ENCODE measurements at regions not wholly inside any gene's neighbourhood (a gene's known extent, or its start where the extent isn't known, plus 50 kb on each side); places are given as distances from the start of the nearest gene placed in this dataset.

DNA sequence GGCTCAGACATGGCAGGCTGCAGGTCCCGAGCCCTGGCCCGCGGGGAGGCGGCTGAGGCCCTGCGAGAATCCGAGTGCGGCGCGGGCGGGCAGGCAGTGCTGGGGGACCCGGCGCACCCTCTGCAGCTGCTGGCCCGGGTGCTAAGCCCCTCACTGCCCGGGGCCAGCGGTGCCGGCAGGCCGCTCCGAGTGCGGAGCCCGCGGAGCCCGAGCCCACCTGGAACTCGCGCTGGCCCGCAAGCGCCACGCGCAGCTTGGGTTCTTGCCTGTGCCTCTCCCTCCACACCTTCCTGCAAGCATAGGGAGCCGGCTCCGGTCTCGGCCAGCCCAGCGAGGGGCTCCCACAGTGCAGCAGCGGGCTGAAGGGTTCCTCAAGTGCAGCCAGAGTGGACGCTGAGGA is 97.5 kb downstream of the QDPR start:
- Histone ChIP-seq H3K9me3 (peaks cover 0 to 18% (median 8%) of the 10 kb centered on the region in 4 donors), H3K36me3 (no peaks in the 10 kb centered on the region), H3K4me1 (no peaks in the 10 kb centered on the region), H3K27ac (no peak overlapping the region), H3K27me3 (no peaks in the 10 kb centered on the region), H3K4me3 (no peak overlapping the region)
- TF ChIP-seq POLR2AphosphoS5 (IDR thresholded peaks at IDR 0.05) (no peak), EP300 (IDR thresholded peaks at IDR 0.05) (no peak)
- TF ChIP-seq, protein P1, sequence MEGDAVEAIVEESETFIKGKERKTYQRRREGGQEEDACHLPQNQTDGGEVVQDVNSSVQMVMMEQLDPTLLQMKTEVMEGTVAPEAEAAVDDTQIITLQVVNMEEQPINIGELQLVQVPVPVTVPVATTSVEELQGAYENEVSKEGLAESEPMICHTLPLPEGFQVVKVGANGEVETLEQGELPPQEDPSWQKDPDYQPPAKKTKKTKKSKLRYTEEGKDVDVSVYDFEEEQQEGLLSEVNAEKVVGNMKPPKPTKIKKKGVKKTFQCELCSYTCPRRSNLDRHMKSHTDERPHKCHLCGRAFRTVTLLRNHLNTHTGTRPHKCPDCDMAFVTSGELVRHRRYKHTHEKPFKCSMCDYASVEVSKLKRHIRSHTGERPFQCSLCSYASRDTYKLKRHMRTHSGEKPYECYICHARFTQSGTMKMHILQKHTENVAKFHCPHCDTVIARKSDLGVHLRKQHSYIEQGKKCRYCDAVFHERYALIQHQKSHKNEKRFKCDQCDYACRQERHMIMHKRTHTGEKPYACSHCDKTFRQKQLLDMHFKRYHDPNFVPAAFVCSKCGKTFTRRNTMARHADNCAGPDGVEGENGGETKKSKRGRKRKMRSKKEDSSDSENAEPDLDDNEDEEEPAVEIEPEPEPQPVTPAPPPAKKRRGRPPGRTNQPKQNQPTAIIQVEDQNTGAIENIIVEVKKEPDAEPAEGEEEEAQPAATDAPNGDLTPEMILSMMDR (IDR thresholded peaks at IDR 0.05) = no peak
- intact Hi-C loops (cut with DNase I; ENCODE audit: low total_unique reads) = no loop called here
- no peak for DNase-seq
- WGBS, 5 donors = 87 to 98% (median 94%) methylated on average over 10 to 34 of the region's 34 CpGs

DNA sequence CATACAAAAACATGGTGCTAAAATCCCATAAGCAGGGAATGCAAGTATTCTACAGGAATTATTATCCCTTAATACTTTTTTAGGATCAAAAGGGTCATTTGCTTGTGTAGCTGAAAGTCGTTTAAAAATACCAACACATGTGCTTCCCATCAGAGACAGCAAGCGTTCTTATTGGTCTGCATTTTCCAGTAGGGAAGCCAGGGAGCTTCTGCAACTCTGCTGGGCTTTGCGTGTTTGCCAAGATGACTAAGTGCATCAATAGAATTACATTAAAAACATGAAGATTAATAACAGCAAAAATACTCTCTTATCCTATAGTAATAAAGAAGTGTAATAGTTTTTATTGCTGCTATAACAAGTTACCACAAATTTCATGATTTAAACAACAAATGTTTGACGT is 111.2 kb downstream of the QDPR start:
- Histone ChIP-seq H3K27ac (no peak overlapping the region), H3K27me3 (no peaks in the 10 kb centered on the region), H3K4me3 (no peak overlapping the region), H3K4me1 (no peaks in the 10 kb centered on the region), H3K9me3 (no peaks in the 10 kb centered on the region), H3K36me3 (no peaks in the 10 kb centered on the region)
- 68 to 84% (median 74%) methylated on average over 4 of the region's 4 CpGs for WGBS, 5 donors
- intact Hi-C loops (cut with DNase I; ENCODE audit: low total_unique reads) = no loop called here
- peak in 1 of 2 donors; percentile 32 for DNase-seq
- TF ChIP-seq POLR2AphosphoS5 (IDR thresholded peaks at IDR 0.05) (no peak), POLR2A (IDR thresholded peaks at IDR 0.05) (no peak), EP300 (IDR thresholded peaks at IDR 0.05) (no peak)
- TF ChIP-seq, protein P1 (IDR thresholded peaks at IDR 0.05) = no peak

DNA sequence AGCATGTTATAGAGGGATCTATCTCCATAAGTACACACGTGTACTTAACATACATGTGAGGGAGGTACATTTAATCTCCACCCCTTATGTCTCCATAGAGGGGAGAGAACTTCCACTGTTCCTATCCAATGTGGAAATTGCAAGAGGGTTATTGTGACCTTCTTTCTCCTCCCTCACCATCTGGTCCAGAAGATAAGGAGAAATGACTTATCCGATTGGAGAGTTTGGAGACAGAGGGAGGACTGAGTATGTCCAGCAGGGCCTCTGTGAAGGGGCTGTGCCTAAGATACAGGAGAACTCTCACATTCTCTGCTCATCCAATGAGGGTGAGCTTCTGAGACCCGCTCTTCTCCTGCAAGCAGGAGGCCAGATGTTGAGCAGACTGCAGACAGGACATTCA is 113.1 kb downstream of the QDPR start:
- Histone ChIP-seq H3K4me3 (no peak overlapping the region), H3K27ac (no peak overlapping the region), H3K9me3 (no peaks in the 10 kb centered on the region), H3K27me3 (no peaks in the 10 kb centered on the region), H3K36me3 (no peaks in the 10 kb centered on the region), H3K4me1 (no peaks in the 10 kb centered on the region)
- WGBS, 5 donors = 80 to 87% (median 83%) methylated on average over 3 of the region's 3 CpGs
- intact Hi-C loops (cut with DNase I; ENCODE audit: low total_unique reads) = no loop called here
- DNase-seq = no peak
- no peak for TF ChIP-seq POLR2A (IDR thresholded peaks at IDR 0.05)
- TF ChIP-seq POLR2AphosphoS5 (IDR thresholded peaks at IDR 0.05) = no peak
- TF ChIP-seq, protein P1 (IDR thresholded peaks at IDR 0.05) = no peak
- TF ChIP-seq EP300 (IDR thresholded peaks at IDR 0.05) = no peak

DNA sequence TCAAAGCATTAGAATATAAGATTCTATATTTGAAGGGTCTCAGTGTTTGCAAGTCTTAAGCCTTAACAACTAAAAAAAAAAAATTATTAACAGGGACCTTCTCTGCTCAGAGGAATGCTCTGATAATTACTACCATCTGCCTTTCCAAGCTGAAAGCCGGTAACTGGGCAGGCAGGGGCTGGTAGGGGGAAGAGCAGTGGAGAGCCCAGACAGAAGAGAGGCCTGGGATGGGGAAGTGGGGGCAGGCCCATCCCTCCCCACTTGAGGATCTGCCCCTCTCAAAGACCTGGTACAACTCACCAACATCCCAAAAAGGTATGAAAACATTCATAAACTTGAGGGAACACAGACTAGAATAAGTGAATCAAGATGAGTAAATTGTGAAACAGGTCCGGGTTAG is 113.9 kb downstream of the QDPR start:
- H3K4me1 ChIP-seq = no peaks in the 10 kb centered on the region
- no peak overlapping the region for H3K4me3 ChIP-seq
- no peak for TF ChIP-seq POLR2A (IDR thresholded peaks at IDR 0.05)
- TF ChIP-seq POLR2AphosphoS5 (IDR thresholded peaks at IDR 0.05) = no peak
- no peak for TF ChIP-seq EP300 (IDR thresholded peaks at IDR 0.05)
- TF ChIP-seq, protein P1 (IDR thresholded peaks at IDR 0.05) = no peak
- no peaks in the 10 kb centered on the region for H3K27me3 ChIP-seq
- H3K27ac ChIP-seq = no peak overlapping the region
- WGBS, 5 donors = 74 to 85% (median 84%) methylated on average over 2 of the region's 2 CpGs
- intact Hi-C loops (cut with DNase I; ENCODE audit: low total_unique reads) = no loop called here
- DNase-seq = no peak
- no peaks in the 10 kb centered on the region for H3K9me3 ChIP-seq
- H3K36me3 ChIP-seq = no peaks in the 10 kb centered on the region

All from stomach (tissue), 8 donors.